ENCODE measurements at regions not wholly inside any gene's neighbourhood (a gene's known extent, or its start where the extent isn't known, plus 50 kb on each side); places are given as distances from the start of the nearest gene placed in this dataset.
"Not testable (repeated sequence)": the region's sequence is repeated elsewhere in the genome, so short reads cannot be mapped to it uniquely, and the experiment has no call there.

DNA sequence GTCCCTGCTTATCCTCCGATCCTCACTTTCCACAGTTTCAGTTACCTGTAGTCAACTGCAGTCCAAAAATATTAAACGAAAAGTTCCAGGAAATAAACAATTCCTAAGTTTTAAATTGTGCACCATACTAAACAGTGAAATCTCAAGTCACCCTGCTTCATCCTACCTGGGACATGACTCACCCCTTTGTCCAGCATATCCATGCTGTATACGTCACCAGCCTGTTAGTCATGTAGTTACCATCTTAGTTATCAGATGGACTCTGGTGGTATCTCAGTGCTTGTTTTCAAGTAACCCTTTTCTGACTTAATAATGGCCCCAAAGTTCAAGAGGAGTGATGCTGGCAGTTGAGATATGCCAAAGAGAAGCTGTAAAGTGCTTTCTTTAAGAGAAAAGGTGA, 50.3 kb upstream of the NAPEPLD start:
- H3K4me2 ChIP-seq (ENCODE audit: low read length), result peak overlapping the region; percentile 15; the same call in 1 of the 2 replicates
- BruUV-seq (replicated peaks); intact Hi-C loops (cut with micrococcal nuclease); H3K79me2 ChIP-seq (ENCODE audit: insufficient read depth, low read length); RAD21 ChIA-PET (ENCODE audit: low non-redundant PET in 1 of 2, low total read pairs in 2 of 2, uncharacterized antibody in 2 of 2, unreplicated experiment in 2 of 2); H3K9me2 ChIP-seq (ENCODE audit: insufficient read depth); CTCF ChIA-PET; H3K27me3 ChIP-seq (ENCODE audit: insufficient read depth, low read length); H3K9ac ChIP-seq (ENCODE audit: low read length); H3K27ac ChIP-seq (ENCODE audit: low read depth, low read length); H3K36me3 ChIP-seq (ENCODE audit: control insufficient read depth in 1 of 2, insufficient read depth in 2 of 2, low read length in 2 of 2); POLR2A ChIA-PET; H3K9me3 ChIP-seq (ENCODE audit: control insufficient read depth in 1 of 2, insufficient read depth in 1 of 2, low read depth in 1 of 2, low read length in 2 of 2); H3K4me3 ChIP-seq (replicated peaks in 1 of 2; ENCODE audit: low read depth in 1 of 2, low read length in 2 of 2); H4K20me1 ChIP-seq (ENCODE audit: insufficient read depth); H3K4me1 ChIP-seq (ENCODE audit: control insufficient read depth in 1 of 2, insufficient read depth in 2 of 2, low read length in 2 of 2); H2AFZ ChIP-seq (ENCODE audit: low read depth, low read length, poor library complexity, severe bottlenecking): not testable (repeated sequence)
- DNase-seq (ENCODE audit: low read depth, low spot score) (peak; percentile 8), ATAC-seq (peak; percentile 82)

All from HCT116 (cell line).